Osteoblast (primary cell): ENCODE measurements at regions not wholly inside any gene's neighbourhood (a gene's known extent, or its start where the extent isn't known, plus 50 kb on each side); places are given as distances from the start of the nearest gene placed in this dataset.

Source experiments
- DNase-seq: peaks from one replicate; pipeline ENCODE4 v3.0.0; 2011; ENCODE audit warnings: low spot score, mixed read lengths; ENCODE audit not compliant: insufficient read length; ENCODE audit errors: missing footprints
- H2AFZ ChIP-seq: 2 replicates; pipeline ENCODE4 v1.6.0; 2011; ENCODE audit warnings: mild to moderate bottlenecking, low read length
- H3K27ac ChIP-seq: 2 replicates; pipeline ENCODE4 v1.5.1; 2011; ENCODE audit warnings: mild to moderate bottlenecking, low read depth, low read length, moderate library complexity
- H3K27me3 ChIP-seq: 2 replicates; pipeline ENCODE4 v1.6.0; 2012; ENCODE audit warnings: mild to moderate bottlenecking, control low read depth, inconsistent platforms, low read length, moderate library complexity; ENCODE audit not compliant: insufficient read depth
- H3K36me3 ChIP-seq: 2 replicates; pipeline ENCODE4 v1.5.1; 2011; ENCODE audit warnings: mild to moderate bottlenecking, low read length, control low read depth, moderate library complexity; ENCODE audit not compliant: insufficient read depth
- H3K4me1 ChIP-seq: 2 replicates; pipeline ENCODE4 v1.5.1; 2011; ENCODE audit warnings: mild to moderate bottlenecking, low read length, control low read depth, moderate library complexity; ENCODE audit not compliant: insufficient read depth
- H3K4me2 ChIP-seq: 2 replicates; pipeline ENCODE4 v1.6.0; 2011; ENCODE audit warnings: mild to moderate bottlenecking, low read length; ENCODE audit not compliant: insufficient read depth
- H3K4me3 ChIP-seq: fragments of 200-600 bp; sonication (generic); 3 replicates; pipeline ENCODE4 v1.5.1; 2012; ENCODE audit warnings: mild to moderate bottlenecking, low read length, inconsistent platforms; ENCODE audit not compliant: insufficient read depth
- H3K79me2 ChIP-seq: 2 replicates; pipeline ENCODE4 v1.6.0; 2012; ENCODE audit warnings: mild to moderate bottlenecking, low read length, control low read depth, inconsistent platforms; ENCODE audit not compliant: insufficient read depth
- H3K9me3 ChIP-seq: 2 replicates; pipeline ENCODE4 v1.5.1; 2011; ENCODE audit warnings: low read depth, low read length, control low read depth
- H4K20me1 ChIP-seq: 2 replicates; pipeline ENCODE4 v1.6.0; 2012; ENCODE audit warnings: mild to moderate bottlenecking, low read length, control low read depth; ENCODE audit not compliant: insufficient read depth
- TF ChIP-seq, protein P1 (sequence below): IDR thresholded peaks from 2 replicates; pipeline ENCODE4 v1.5.1; 2011; ENCODE audit warnings: mild to moderate bottlenecking, low read depth, low read length, moderate library complexity; ENCODE audit errors: extremely low read depth

DNA sequence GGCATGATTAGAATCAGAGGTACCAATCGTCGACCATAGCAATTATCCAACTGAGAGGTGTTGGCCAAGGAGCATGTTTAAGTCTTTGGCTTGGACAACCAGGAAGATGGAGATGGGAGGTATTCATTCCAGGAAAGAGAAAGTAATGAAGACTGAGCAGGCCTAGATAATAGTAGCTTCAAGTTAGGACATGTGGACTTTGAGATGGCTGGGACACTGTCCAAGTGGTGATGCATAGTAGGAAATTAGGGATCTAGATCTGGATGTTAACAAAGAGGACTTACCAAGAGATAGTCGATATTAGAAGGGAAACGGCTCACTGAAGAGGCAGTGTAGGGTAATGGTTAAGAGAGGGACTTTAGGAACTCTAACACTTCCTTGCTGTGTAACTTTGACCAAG lies 266.7 kb downstream of the FAM76B start:
- TF ChIP-seq, protein P1, sequence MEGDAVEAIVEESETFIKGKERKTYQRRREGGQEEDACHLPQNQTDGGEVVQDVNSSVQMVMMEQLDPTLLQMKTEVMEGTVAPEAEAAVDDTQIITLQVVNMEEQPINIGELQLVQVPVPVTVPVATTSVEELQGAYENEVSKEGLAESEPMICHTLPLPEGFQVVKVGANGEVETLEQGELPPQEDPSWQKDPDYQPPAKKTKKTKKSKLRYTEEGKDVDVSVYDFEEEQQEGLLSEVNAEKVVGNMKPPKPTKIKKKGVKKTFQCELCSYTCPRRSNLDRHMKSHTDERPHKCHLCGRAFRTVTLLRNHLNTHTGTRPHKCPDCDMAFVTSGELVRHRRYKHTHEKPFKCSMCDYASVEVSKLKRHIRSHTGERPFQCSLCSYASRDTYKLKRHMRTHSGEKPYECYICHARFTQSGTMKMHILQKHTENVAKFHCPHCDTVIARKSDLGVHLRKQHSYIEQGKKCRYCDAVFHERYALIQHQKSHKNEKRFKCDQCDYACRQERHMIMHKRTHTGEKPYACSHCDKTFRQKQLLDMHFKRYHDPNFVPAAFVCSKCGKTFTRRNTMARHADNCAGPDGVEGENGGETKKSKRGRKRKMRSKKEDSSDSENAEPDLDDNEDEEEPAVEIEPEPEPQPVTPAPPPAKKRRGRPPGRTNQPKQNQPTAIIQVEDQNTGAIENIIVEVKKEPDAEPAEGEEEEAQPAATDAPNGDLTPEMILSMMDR: no peak
- no peaks in the 10 kb centered on the region for H3K9me3 ChIP-seq
- no peak overlapping the region for H3K4me2 ChIP-seq
- peaks cover 6% of the 10 kb centered on the region for H3K4me1 ChIP-seq
- no peaks in the 10 kb centered on the region for H3K27me3 ChIP-seq
- no peaks in the 10 kb centered on the region for H3K79me2 ChIP-seq
- H4K20me1 ChIP-seq: no peaks in the 10 kb centered on the region
- DNase-seq: no peak
- H2AFZ ChIP-seq: no peak overlapping the region
- no peak overlapping the region for H3K4me3 ChIP-seq
- H3K36me3 ChIP-seq: no peaks in the 10 kb centered on the region
- no peak overlapping the region for H3K27ac ChIP-seq

DNA sequence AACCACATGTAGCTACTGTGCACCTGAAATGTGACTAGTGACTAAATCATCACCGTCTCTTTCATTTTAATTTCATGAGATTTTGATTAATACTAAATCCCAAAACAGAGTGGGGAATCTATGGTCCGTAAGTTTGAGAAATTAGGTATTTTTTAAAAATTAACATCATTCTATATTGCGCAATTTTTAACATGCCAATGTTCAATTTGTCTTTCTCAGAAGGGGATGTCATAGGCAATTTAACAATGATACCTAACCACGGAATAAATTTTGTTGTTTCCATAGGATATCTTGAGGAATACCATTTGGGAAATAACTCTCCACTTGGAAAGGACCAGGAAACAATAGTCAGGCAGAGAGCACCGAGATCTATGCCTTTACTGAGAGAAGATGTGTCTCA lies 267.7 kb downstream of the FAM76B start:
- no peaks in the 10 kb centered on the region for H3K27me3 ChIP-seq
- peaks cover 10% of the 10 kb centered on the region for H3K4me1 ChIP-seq
- no peaks in the 10 kb centered on the region for H3K9me3 ChIP-seq
- H4K20me1 ChIP-seq: no peaks in the 10 kb centered on the region
- no peak overlapping the region for H3K27ac ChIP-seq
- no peak overlapping the region for H2AFZ ChIP-seq
- no peaks in the 10 kb centered on the region for H3K79me2 ChIP-seq
- no peak for DNase-seq
- no peak overlapping the region for H3K4me2 ChIP-seq
- no peaks in the 10 kb centered on the region for H3K36me3 ChIP-seq
- TF ChIP-seq, protein P1: no peak
- H3K4me3 ChIP-seq: no peak overlapping the region

DNA sequence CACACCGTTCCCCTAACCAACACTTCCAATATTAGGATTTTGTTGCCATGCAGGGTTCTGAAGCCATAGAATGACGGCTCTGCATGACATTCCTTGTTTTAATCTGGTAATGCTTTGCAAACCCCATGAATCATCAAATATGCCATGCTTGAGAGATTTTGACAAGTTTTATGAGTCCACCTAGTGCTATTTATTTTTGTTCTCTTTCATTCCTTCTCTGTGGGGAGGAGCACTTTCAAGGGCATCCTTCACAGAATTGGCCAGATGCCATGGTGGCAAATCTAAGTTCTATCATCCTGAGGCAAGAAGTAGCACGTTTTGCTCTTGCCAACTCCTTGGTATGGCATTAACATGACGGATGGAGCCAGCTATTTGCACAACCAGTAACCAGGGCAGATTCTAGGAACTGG lies 268.4 kb downstream of the FAM76B start:
- Histone ChIP-seq H3K9me3 (no peaks in the 10 kb centered on the region), H3K36me3 (no peaks in the 10 kb centered on the region), H3K27ac (no peak overlapping the region), H3K4me2 (peak overlapping the region; percentile 39), H3K4me1 (peaks cover 17% of the 10 kb centered on the region), H3K27me3 (no peaks in the 10 kb centered on the region), H3K79me2 (no peaks in the 10 kb centered on the region), H4K20me1 (no peaks in the 10 kb centered on the region), H2AFZ (no peak overlapping the region), H3K4me3 (no peak overlapping the region)
- TF ChIP-seq, protein P1: no peak
- DNase-seq: no peak

DNA sequence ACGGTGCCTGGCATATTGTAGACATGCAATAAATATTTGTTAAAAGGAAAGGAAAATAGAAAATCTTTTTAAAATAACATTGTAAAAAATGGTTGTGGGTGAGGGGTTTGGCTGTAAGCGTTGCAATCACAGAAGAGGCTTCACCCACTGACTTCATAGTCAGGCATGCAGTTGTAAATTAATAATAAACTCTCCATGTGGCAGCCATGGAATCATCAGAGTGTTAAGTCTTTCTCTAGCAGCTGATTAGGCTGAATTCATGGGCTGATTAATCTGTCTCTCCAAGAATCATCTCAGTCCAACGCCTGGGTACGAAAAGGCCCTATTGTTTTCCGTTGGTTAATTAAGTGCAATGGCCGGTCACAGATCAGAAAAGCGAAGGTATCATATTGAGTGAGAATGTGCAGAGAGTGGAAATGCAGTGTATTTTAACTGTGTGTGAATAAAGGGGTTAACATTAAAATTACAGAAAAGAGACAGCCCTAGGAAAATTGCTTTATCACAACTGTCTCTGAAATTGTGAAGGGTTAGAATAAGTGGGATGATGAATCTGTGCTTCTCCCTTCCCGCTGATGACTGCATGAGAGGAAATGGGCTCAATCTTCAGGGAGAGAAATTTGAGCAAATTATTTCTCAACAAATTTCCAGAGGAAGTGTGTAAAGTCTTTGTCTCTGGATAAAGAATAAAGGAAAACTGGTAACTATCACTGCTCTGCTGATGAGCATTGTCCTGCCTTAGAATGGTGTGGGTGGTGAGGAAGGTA lies 269.0 kb downstream of the FAM76B start:
- Histone ChIP-seq H4K20me1 (no peaks in the 10 kb centered on the region), H3K36me3 (no peaks in the 10 kb centered on the region), H3K27me3 (no peaks in the 10 kb centered on the region), H3K4me1 (peaks cover 22% of the 10 kb centered on the region), H3K79me2 (no peaks in the 10 kb centered on the region), H3K9me3 (no peaks in the 10 kb centered on the region), H3K4me3 (no peak overlapping the region), H2AFZ (no peak overlapping the region), H3K4me2 (peak overlapping the region; percentile 39), H3K27ac (no peak overlapping the region)
- no peak for DNase-seq
- TF ChIP-seq, protein P1: no peak
